ENCODE measurements at regions not wholly inside any gene's neighbourhood (a gene's known extent, or its start where the extent isn't known, plus 50 kb on each side); places are given as distances from the start of the nearest gene placed in this dataset.

GRCh38 chr1:82263396-82263795, 462.7 kb downstream of the ADGRL2 start:
- Histone ChIP-seq H3K36me3 (ENCODE audit: control insufficient read depth, insufficient read depth, low read length) (no peaks in the 10 kb centered on the region), H3K4me3 (ENCODE audit: insufficient read depth, low read depth, low read length) (no peak overlapping the region), H4K20me1 (ENCODE audit: insufficient read depth, low read length) (no peaks in the 10 kb centered on the region), H3K9me1 (ENCODE audit: insufficient read depth, low read length) (no peaks in the 10 kb centered on the region), H2AFZ (replicated peaks; ENCODE audit: low read length, poor library complexity) (no peak overlapping the region), H3K27ac (ENCODE audit: insufficient read depth, low read length) (no peak overlapping the region), H2AK9ac (replicated peaks; ENCODE audit: low read depth, low read length, poor library complexity) (no peak overlapping the region), H3K23ac (ENCODE audit: low read depth, low read length) (no peak overlapping the region), H3K9me3 (ENCODE audit: control insufficient read depth, insufficient read depth, low read length) (no peaks in the 10 kb centered on the region; the same call in 1 of the 2 replicates), H3K4ac (ENCODE audit: low read depth, low read length) (no peak overlapping the region), H3K27me3 (ENCODE audit: control insufficient read depth, insufficient read depth, low read length) (no peaks in the 10 kb centered on the region), H3K18ac (ENCODE audit: low read depth, low read length) (no peak overlapping the region), H3K4me1 (ENCODE audit: control insufficient read depth, insufficient read depth, low read length) (no peaks in the 10 kb centered on the region), H3K14ac (replicated peaks; ENCODE audit: low read depth, low read length) (no peak overlapping the region), H3K56ac (ENCODE audit: extremely low read depth, insufficient read depth, low read length) (no peak overlapping the region), H2BK20ac (ENCODE audit: low read depth, low read length) (no peak overlapping the region), H3K79me1 (ENCODE audit: low read depth in 1 of 2, low read length in 2 of 2) (no peaks in the 10 kb centered on the region), H4K8ac (ENCODE audit: low read depth in 2 of 2, low read length in 2 of 2) (no peak overlapping the region), H2BK15ac (ENCODE audit: low read depth, low read length) (no peak overlapping the region), H3K9ac (ENCODE audit: low read depth, low read length) (no peak overlapping the region), H3K4me2 (ENCODE audit: low read depth, low read length) (no peak overlapping the region), H4K91ac (ENCODE audit: insufficient read depth, low read depth, low read length) (no peak overlapping the region), H4K5ac (ENCODE audit: low read depth, low read length) (no peak overlapping the region), H2AK5ac (ENCODE audit: low read depth, low read length) (no peak overlapping the region), H2BK120ac (ENCODE audit: low read depth, low read length) (no peak overlapping the region), H2BK5ac (ENCODE audit: low read depth, low read length, poor library complexity, severe bottlenecking) (no peak overlapping the region)
- dilution Hi-C loops (cut with HindIII; ENCODE audit: low sequenced_read_pairs, unreplicated experiment) (no loop called here), in situ Hi-C loops (cut with MboI; ENCODE audit: low sequenced_read_pairs) (no loop called here), intact Hi-C loops (cut with micrococcal nuclease) (no loop called here)
- BruUV-seq (replicated peaks): no TSS peak
- WGBS, 2 experiments (ENCODE audit: extremely low coverage in 2 of 2, insufficient read length in 1 of 2): no CpG with 5 or more reads among the region's 1 CpG
- no peak for DNase-seq
- ChIA-PET CTCF (no interaction called here), POLR2A (ENCODE audit: unreplicated experiment) (no interaction called here)
- ATAC-seq (ENCODE audit: low read depth): no peak
- TF ChIP-seq MXI1 (IDR thresholded peaks at IDR 0.05; ENCODE audit: borderline replicate concordance, low read depth, low read length) (no peak), RFX5 (IDR thresholded peaks at IDR 0.05; ENCODE audit: low read depth, low read length) (no peak), MAFK (IDR thresholded peaks at IDR 0.05; ENCODE audit: low read depth, low read length) (no peak), RAD21 (IDR thresholded peaks at IDR 0.05; ENCODE audit: low read length) (no peak), CEBPB (IDR thresholded peaks at IDR 0.05; ENCODE audit: low read depth, low read length) (no peak), BHLHE40 (IDR thresholded peaks at IDR 0.05; ENCODE audit: low read depth, low read length) (no peak), FOS (IDR thresholded peaks at IDR 0.05; ENCODE audit: low read depth, low read length) (no peak), SMC3 (IDR thresholded peaks at IDR 0.05; ENCODE audit: low read depth, low read length) (no peak), RCOR1 (IDR thresholded peaks at IDR 0.05; ENCODE audit: insufficient replicate concordance, low read length) (no peak)
